GM23338 (cell line): ENCODE measurements at regions not wholly inside any gene's neighbourhood (a gene's known extent, or its start where the extent isn't known, plus 50 kb on each side); places are given as distances from the start of the nearest gene placed in this dataset.

Experiments used
- ATAC-seq: fragments of 200-7000 bp; cut with Tn5 transposase; 3 replicates; pipeline ENCODE4 v1.9.1; 2020
- DNase-seq: peaks from one replicate; pipeline ENCODE4 v3.0.0-alpha.2; 2015; ENCODE audit warnings: low spot score
- H2AFZ ChIP-seq: fragments of 200-600 bp; sonication (generic); 2 replicates; pipeline ENCODE4 v1.8.0; 2016; ENCODE audit warnings: antibody characterized with exemption, mild to moderate bottlenecking, moderate library complexity
- H3F3A ChIP-seq: fragments of 200-600 bp; sonication (generic); replicated peaks from 2 replicates; pipeline ENCODE4 v1.8.0; 2017; ENCODE audit warnings: antibody characterized with exemption, mixed run types, low read depth
- H3K27ac ChIP-seq: fragments of 200-600 bp; sonication (generic); 2 replicates; pipeline ENCODE4 v1.6.1; 2016; ENCODE audit warnings: low read depth
- H3K27me3 ChIP-seq: fragments of 200-600 bp; sonication (generic); 2 replicates; pipeline ENCODE4 v1.8.0; 2016; ENCODE audit warnings: mild to moderate bottlenecking, mixed run types, moderate library complexity; ENCODE audit not compliant: insufficient read depth
- H3K36me3 ChIP-seq: fragments of 200-600 bp; sonication (generic); 2 replicates; pipeline ENCODE4 v1.8.0; 2016; ENCODE audit warnings: mild to moderate bottlenecking; ENCODE audit not compliant: insufficient read depth
- H3K4me1 ChIP-seq: fragments of 200-600 bp; sonication (generic); 2 replicates; pipeline ENCODE4 v1.8.0; 2016; ENCODE audit warnings: mild to moderate bottlenecking, moderate library complexity; ENCODE audit not compliant: insufficient read depth
- H3K4me2 ChIP-seq: fragments of 200-600 bp; sonication (generic); 2 replicates; pipeline ENCODE4 v1.7.1; 2017; ENCODE audit warnings: mixed run types
- H3K4me3 ChIP-seq: fragments of 200-600 bp; sonication (generic); 2 replicates; pipeline ENCODE4 v1.6.1; 2016; ENCODE audit warnings: mixed run types
- H3K79me2 ChIP-seq: fragments of 200-600 bp; sonication (generic); replicated peaks from 2 replicates; pipeline ENCODE4 v1.8.0; 2017; ENCODE audit warnings: mild to moderate bottlenecking; ENCODE audit not compliant: insufficient read depth
- H3K9me2 ChIP-seq: fragments of 200-600 bp; sonication (generic); 2 replicates; pipeline ENCODE4 v1.8.0; 2017; ENCODE audit not compliant: insufficient read depth
- H4K20me1 ChIP-seq: fragments of 200-600 bp; sonication (generic); replicated peaks from 2 replicates; pipeline ENCODE4 v1.8.0; 2017; ENCODE audit warnings: mild to moderate bottlenecking; ENCODE audit not compliant: insufficient read depth
- H3K27ac Mint-ChIP-seq: 2 replicates; pipeline ENCODE4 v1.8.0; 2020; ENCODE audit warnings: inconsistent platforms, mild to moderate bottlenecking, moderate library complexity, mixed read lengths
- H3K27me3 Mint-ChIP-seq: 3 replicates; pipeline ENCODE4 v1.8.0; 2022; ENCODE audit warnings: low read depth, mild to moderate bottlenecking, moderate library complexity, mixed read lengths, inconsistent platforms; ENCODE audit not compliant: insufficient read depth, poor library complexity
- H3K36me3 Mint-ChIP-seq: 3 replicates; pipeline ENCODE4 v1.8.0; 2021; ENCODE audit warnings: low read depth, mild to moderate bottlenecking, inconsistent platforms, moderate library complexity, mixed read lengths
- H3K4me1 Mint-ChIP-seq: 3 replicates; pipeline ENCODE4 v1.8.0; 2020; ENCODE audit warnings: mild to moderate bottlenecking, inconsistent platforms, mixed read lengths
- H3K4me3 Mint-ChIP-seq: 3 replicates; pipeline ENCODE4 v1.8.0; 2021; ENCODE audit warnings: moderate library complexity, mild to moderate bottlenecking, inconsistent platforms, mixed read lengths
- H3K9me3 Mint-ChIP-seq: 3 replicates; pipeline ENCODE4 v1.8.0; 2020; ENCODE audit warnings: moderate library complexity, mild to moderate bottlenecking, inconsistent platforms, mixed read lengths
- CTCF ChIP-seq, 2 experiments: fragments of 200-600 bp in 1 of 2; sonication (generic) in 1 of 2; conservative IDR thresholded peaks; 2 replicates each; pipeline versions ENCODE4 v1.5.1 to v1.6.1; 2016 to 2017; ENCODE audit warnings: antibody characterized with exemption in 2 of 2, low read depth in 2 of 2, mild to moderate bottlenecking in 2 of 2, moderate library complexity in 1 of 2
- EZH2 ChIP-seq: fragments of 200-600 bp; sonication (generic); IDR thresholded peaks from one replicate; pipeline ENCODE4 v1.8.0; 2017; ENCODE audit warnings: antibody characterized with exemption, mild to moderate bottlenecking, low read depth; ENCODE audit not compliant: unreplicated experiment
- EZH2phosphoT487 ChIP-seq: fragments of 200-600 bp; sonication (generic); IDR thresholded peaks from one replicate; pipeline ENCODE4 v1.8.1; 2018; ENCODE audit warnings: antibody characterized with exemption; ENCODE audit not compliant: unreplicated experiment
- JUNB ChIP-seq: IDR thresholded peaks from one replicate; pipeline ENCODE4 v1.6.1; 2016; ENCODE audit warnings: antibody characterized with exemption; ENCODE audit not compliant: unreplicated experiment
- STAT1 ChIP-seq: IDR thresholded peaks from one replicate; pipeline ENCODE4 v1.6.1; 2016; ENCODE audit warnings: antibody characterized with exemption; ENCODE audit not compliant: unreplicated experiment
- ZNF331 ChIP-seq: fragments of 250-450 bp; sonication (Bioruptor Pico); IDR thresholded peaks from 2 replicates; pipeline ENCODE4 v1.5.0; 2020; ENCODE audit warnings: low read depth, mild to moderate bottlenecking, moderate library complexity
- ZNF462 ChIP-seq: fragments of 250-450 bp; sonication (Bioruptor Pico); IDR thresholded peaks from 2 replicates; pipeline ENCODE4 v1.5.0; 2020; ENCODE audit warnings: mild to moderate bottlenecking, moderate library complexity

- TF ChIP-seq ZNF462, result no peak
- TF ChIP-seq JUNB, result no peak
- TF ChIP-seq CTCF (conservative IDR thresholded peaks at IDR 0.05; ENCODE audit: low read depth in 2 of 2), result no peak
- TF ChIP-seq STAT1, result no peak
- no peak for TF ChIP-seq EZH2phosphoT487
- no peak for TF ChIP-seq EZH2
- no peak for TF ChIP-seq ZNF331
Measured at GRCh38 chr4:133887723-133888122, 313.9 kb downstream of the PABPC4L start (continued).

GRCh38 chr4:133869486-133869885 lies 332.1 kb downstream of the PABPC4L start:
- Mint-ChIP-seq H3K27ac (no peak overlapping the region), H3K9me3 (no peaks in the 10 kb centered on the region), H3K4me1 (no peaks in the 10 kb centered on the region), H3K4me3 (no peak overlapping the region), H3K27me3 (no peaks in the 10 kb centered on the region), H3K36me3 (no peaks in the 10 kb centered on the region)
- no peaks in the 10 kb centered on the region for H4K20me1 ChIP-seq
- H3K4me3 ChIP-seq, result no peak overlapping the region
- H3K4me1 ChIP-seq, result no peaks in the 10 kb centered on the region
- H3K27me3 ChIP-seq, result no peaks in the 10 kb centered on the region
- H2AFZ ChIP-seq, result no peak overlapping the region
- no peak overlapping the region for H3K4me2 ChIP-seq
- H3K79me2 ChIP-seq, result no peaks in the 10 kb centered on the region
- no peak for TF ChIP-seq JUNB
- H3K9me2 ChIP-seq, result peaks cover 3% of the 10 kb centered on the region; the same call in 1 of the 2 replicates
- H3K36me3 ChIP-seq, result no peaks in the 10 kb centered on the region
- no peaks in the 10 kb centered on the region for H3F3A ChIP-seq
- DNase-seq (no peak), ATAC-seq (no peak)
- no peak overlapping the region for H3K27ac ChIP-seq
